ENCODE measurements at regions not wholly inside any gene's neighbourhood (a gene's known extent, or its start where the extent isn't known, plus 50 kb on each side); places are given as distances from the start of the nearest gene placed in this dataset.

DNA sequence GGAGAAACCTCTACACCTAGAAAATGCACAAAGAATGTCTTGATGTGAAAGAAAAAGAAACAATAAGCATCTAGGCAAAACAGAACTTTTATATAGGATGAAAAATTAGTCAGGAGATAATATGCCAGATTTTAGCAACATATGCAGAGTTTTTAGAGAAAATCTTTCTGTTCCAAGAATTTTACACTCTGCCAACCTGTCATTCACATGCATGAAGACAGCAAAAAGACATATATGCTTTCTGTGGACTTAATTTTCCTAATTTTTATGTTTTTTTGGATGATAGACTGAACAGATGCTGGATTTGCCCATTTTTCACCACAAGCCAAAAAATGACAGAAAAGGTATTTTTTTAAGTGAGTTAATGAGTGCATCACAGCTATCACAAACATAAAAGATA is 637.3 kb downstream of the TRIB2 start:
- no TSS peak for BruUV-seq (replicated peaks)
- ATAC-seq = no peak
- Histone ChIP-seq H2AFZ (ENCODE audit: control insufficient read depth, low read depth, low read length) (no peak overlapping the region), H3K4me1 (ENCODE audit: control insufficient read depth, insufficient read depth, low read length) (no peaks in the 10 kb centered on the region), H4K20me1 (ENCODE audit: control insufficient read depth, insufficient read depth) (no peaks in the 10 kb centered on the region), H3K4me2 (ENCODE audit: control insufficient read depth, insufficient read depth) (no peak overlapping the region), H3K36me3 (ENCODE audit: control insufficient read depth in 2 of 2, insufficient read depth in 2 of 2, low read length in 1 of 2) (no peaks in the 10 kb centered on the region), H3K9ac (ENCODE audit: control insufficient read depth, insufficient read depth, low read length) (no peak overlapping the region), H3K27ac (ENCODE audit: control insufficient read depth, insufficient read depth) (no peak overlapping the region), H3K4me3 (no peak overlapping the region), H3K27me3 (replicated peaks in 1 of 2; ENCODE audit: control insufficient read depth in 2 of 2, insufficient read depth in 2 of 2, low read length in 1 of 2) (no peaks in the 10 kb centered on the region), H3K9me3 (replicated peaks; ENCODE audit: control insufficient read depth, insufficient read depth, low read length) (no peaks in the 10 kb centered on the region), H3K79me2 (ENCODE audit: control insufficient read depth, insufficient read depth, low read length) (no peaks in the 10 kb centered on the region)
- ChIA-PET RAD21 (ENCODE audit: unreplicated experiment) (interaction anchor here (0.7 kb wide), 1 partner anchor 617 kb away, joined by 3 read pairs; no protein-coding TSS in a partner anchor), SMC1A (ENCODE audit: uncharacterized antibody, unreplicated experiment) (no interaction called here), CTCF (no interaction called here), POLR2A (no interaction called here)
- in situ Hi-C loops (cut with MboI) (no loop called here), intact Hi-C loops (cut with micrococcal nuclease; ENCODE audit: unreplicated experiment) (no loop called here)
- FAIRE-seq = no peak
- DNase-seq (ENCODE audit: low read depth, low spot score) = no peak
- TF ChIP-seq CUX1 (IDR thresholded peaks at IDR 0.05; ENCODE audit: insufficient replicate concordance, low read depth, low read length) (no peak), POLR2A (IDR thresholded peaks at IDR 0.05; ENCODE audit: low read depth, low read length) (no peak), HDAC2 (IDR thresholded peaks at IDR 0.05) (no peak), TARDBP (IDR thresholded peaks at IDR 0.05; ENCODE audit: borderline replicate concordance) (no peak), POLR2AphosphoS2 (IDR thresholded peaks at IDR 0.05; ENCODE audit: low read depth, low read length) (no peak), SMARCA5 (IDR thresholded peaks at IDR 0.05) (no peak), ZBTB33 (IDR thresholded peaks at IDR 0.05) (no peak), LARP7 (IDR thresholded peaks at IDR 0.05) (no peak), HSF1 (IDR thresholded peaks at IDR 0.05; ENCODE audit: low read depth, low read length) (no peak), NFXL1 (IDR thresholded peaks at IDR 0.05; ENCODE audit: borderline replicate concordance) (no peak), MEF2B (IDR thresholded peaks at IDR 0.05; ENCODE audit: partially characterized antibody, poor library complexity, severe bottlenecking) (no peak), BCLAF1 (IDR thresholded peaks at IDR 0.05) (no peak)
- TF ChIP-seq, protein P1, sequence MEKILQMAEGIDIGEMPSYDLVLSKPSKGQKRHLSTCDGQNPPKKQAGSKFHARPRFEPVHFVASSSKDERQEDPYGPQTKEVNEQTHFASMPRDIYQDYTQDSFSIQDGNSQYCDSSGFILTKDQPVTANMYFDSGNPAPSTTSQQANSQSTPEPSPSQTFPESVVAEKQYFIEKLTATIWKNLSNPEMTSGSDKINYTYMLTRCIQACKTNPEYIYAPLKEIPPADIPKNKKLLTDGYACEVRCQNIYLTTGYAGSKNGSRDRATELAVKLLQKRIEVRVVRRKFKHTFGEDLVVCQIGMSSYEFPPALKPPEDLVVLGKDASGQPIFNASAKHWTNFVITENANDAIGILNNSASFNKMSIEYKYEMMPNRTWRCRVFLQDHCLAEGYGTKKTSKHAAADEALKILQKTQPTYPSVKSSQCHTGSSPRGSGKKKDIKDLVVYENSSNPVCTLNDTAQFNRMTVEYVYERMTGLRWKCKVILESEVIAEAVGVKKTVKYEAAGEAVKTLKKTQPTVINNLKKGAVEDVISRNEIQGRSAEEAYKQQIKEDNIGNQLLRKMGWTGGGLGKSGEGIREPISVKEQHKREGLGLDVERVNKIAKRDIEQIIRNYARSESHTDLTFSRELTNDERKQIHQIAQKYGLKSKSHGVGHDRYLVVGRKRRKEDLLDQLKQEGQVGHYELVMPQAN (conservative IDR thresholded peaks at IDR 0.05) = no peak
